ENCODE measurements at regions not wholly inside any gene's neighbourhood (a gene's known extent, or its start where the extent isn't known, plus 50 kb on each side); places are given as distances from the start of the nearest gene placed in this dataset.

DNA sequence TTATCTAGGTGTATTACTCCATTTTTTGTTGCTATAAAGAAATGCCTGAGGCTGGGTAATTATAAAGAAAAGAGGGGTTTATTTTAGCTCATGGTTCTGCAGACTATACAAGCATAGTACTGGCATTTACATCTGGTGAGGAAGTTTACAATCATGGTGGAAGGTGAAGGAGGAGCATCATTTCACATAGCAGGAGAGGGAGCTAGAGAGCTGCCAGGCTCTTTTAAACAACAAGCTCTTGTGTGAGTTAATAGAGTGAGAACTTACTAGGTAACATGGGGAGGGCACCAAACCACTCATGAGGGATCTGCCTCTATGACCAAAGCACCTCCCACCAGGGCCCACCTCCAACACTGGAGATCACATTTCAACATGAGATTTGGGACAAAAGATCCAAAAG, 221.7 kb upstream of the GPC6 start:
- Histone ChIP-seq H3K36me3 (ENCODE audit: low read depth, low read length) (no peaks in the 10 kb centered on the region), H2AFZ (ENCODE audit: low read length) (no peak overlapping the region), H3K9me2 (replicated peaks; ENCODE audit: low read length) (no peaks in the 10 kb centered on the region), H3K4me1 (ENCODE audit: insufficient read depth, low read length) (no peaks in the 10 kb centered on the region), H3K4me2 (ENCODE audit: low read length) (no peak overlapping the region), H4K20me1 (ENCODE audit: low read length) (no peaks in the 10 kb centered on the region), H3F3A (ENCODE audit: low read length, unreplicated experiment) (no peaks in the 10 kb centered on the region), H3K79me2 (ENCODE audit: low read length) (no peaks in the 10 kb centered on the region), H3K9me3 (ENCODE audit: low read length) (peaks cover 7% of the 10 kb centered on the region; the same call in 1 of the 2 replicates), H3K27ac (ENCODE audit: low read length) (no peak overlapping the region), H3K4me3 (ENCODE audit: low read length) (no peak overlapping the region), H3K9ac (ENCODE audit: low read length) (no peak overlapping the region), H3K27me3 (ENCODE audit: low read length) (no peaks in the 10 kb centered on the region)
- no TSS peak for BruUV-seq (replicated peaks)
- TF ChIP-seq EZH2 (IDR thresholded peaks at IDR 0.05; ENCODE audit: low read length, unreplicated experiment) = no peak
- TF ChIP-seq, protein P1, sequence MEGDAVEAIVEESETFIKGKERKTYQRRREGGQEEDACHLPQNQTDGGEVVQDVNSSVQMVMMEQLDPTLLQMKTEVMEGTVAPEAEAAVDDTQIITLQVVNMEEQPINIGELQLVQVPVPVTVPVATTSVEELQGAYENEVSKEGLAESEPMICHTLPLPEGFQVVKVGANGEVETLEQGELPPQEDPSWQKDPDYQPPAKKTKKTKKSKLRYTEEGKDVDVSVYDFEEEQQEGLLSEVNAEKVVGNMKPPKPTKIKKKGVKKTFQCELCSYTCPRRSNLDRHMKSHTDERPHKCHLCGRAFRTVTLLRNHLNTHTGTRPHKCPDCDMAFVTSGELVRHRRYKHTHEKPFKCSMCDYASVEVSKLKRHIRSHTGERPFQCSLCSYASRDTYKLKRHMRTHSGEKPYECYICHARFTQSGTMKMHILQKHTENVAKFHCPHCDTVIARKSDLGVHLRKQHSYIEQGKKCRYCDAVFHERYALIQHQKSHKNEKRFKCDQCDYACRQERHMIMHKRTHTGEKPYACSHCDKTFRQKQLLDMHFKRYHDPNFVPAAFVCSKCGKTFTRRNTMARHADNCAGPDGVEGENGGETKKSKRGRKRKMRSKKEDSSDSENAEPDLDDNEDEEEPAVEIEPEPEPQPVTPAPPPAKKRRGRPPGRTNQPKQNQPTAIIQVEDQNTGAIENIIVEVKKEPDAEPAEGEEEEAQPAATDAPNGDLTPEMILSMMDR (conservative IDR thresholded peaks at IDR 0.05; ENCODE audit: low read depth, low read length) = peak; percentile 21; the same call in 1 of the 2 replicates
- ATAC-seq (no peak), DNase-seq (no peak)
- intact Hi-C loops (cut with micrococcal nuclease) = no loop called here
- CTCF ChIA-PET = no interaction called here
- POLR2A ChIA-PET (ENCODE audit: unreplicated experiment) = no interaction called here

DNA sequence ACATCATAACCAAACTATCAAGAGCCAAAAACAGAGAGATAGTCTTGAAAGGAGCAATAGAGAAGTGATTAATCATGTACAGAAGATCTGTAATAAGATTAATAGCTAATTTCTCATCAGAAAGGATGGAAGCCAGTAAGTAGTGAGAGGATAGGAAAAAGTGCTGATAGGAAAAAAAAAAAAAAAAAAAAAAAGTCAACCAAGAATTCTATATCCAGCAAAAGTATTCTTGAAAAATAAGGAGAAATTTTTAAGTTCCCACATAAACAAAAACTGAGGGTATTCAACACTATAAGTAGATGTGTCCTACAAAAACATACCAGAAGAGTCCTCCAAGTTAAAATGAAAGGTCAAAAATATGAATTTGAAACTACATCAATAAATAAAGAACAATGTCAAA, 218.7 kb upstream of the GPC6 start:
- intact Hi-C loops (cut with micrococcal nuclease) = no loop called here
- ChIA-PET POLR2A (ENCODE audit: unreplicated experiment) (no interaction called here), CTCF (no interaction called here)
- DNase-seq (no peak), ATAC-seq (no peak)
- Histone ChIP-seq H3K36me3 (ENCODE audit: low read depth, low read length) (no peaks in the 10 kb centered on the region), H2AFZ (ENCODE audit: low read length) (no peak overlapping the region), H3K27ac (ENCODE audit: low read length) (no peak overlapping the region), H4K20me1 (ENCODE audit: low read length) (no peaks in the 10 kb centered on the region), H3K4me3 (ENCODE audit: low read length) (no peak overlapping the region), H3K9me2 (replicated peaks; ENCODE audit: low read length) (no peaks in the 10 kb centered on the region), H3K9ac (ENCODE audit: low read length) (no peak overlapping the region), H3K4me2 (ENCODE audit: low read length) (no peak overlapping the region), H3K79me2 (ENCODE audit: low read length) (no peaks in the 10 kb centered on the region), H3F3A (ENCODE audit: low read length, unreplicated experiment) (no peaks in the 10 kb centered on the region), H3K27me3 (ENCODE audit: low read length) (no peaks in the 10 kb centered on the region), H3K9me3 (ENCODE audit: low read length) (peaks cover 7% of the 10 kb centered on the region; the same call in 1 of the 2 replicates), H3K4me1 (ENCODE audit: insufficient read depth, low read length) (no peaks in the 10 kb centered on the region)
- TF ChIP-seq, protein P1 (conservative IDR thresholded peaks at IDR 0.05; ENCODE audit: low read depth, low read length) = no peak
- TF ChIP-seq EZH2 (IDR thresholded peaks at IDR 0.05; ENCODE audit: low read length, unreplicated experiment) (no peak), EZH2phosphoT487 (IDR thresholded peaks at IDR 0.05; ENCODE audit: borderline replicate concordance, low read length) (no peak)
- BruUV-seq (replicated peaks) = no TSS peak

GRCh38 chr13:93017493-93018112, 209.0 kb upstream of the GPC6 start:
- no peaks in the 10 kb centered on the region for H3F3A ChIP-seq (ENCODE audit: low read length, unreplicated experiment)
- no peaks in the 10 kb centered on the region for H3K9me2 ChIP-seq (replicated peaks; ENCODE audit: low read length)
- no peaks in the 10 kb centered on the region for H3K36me3 ChIP-seq (ENCODE audit: low read depth, low read length)
- BruUV-seq (replicated peaks) = no TSS peak
- H3K4me2 ChIP-seq (ENCODE audit: low read length) = no peak overlapping the region
- POLR2A ChIA-PET (ENCODE audit: unreplicated experiment) = no interaction called here
- no peak overlapping the region for H3K27ac ChIP-seq (ENCODE audit: low read length)
- no peak overlapping the region for H3K4me3 ChIP-seq (ENCODE audit: low read length)
- no peaks in the 10 kb centered on the region for H3K79me2 ChIP-seq (ENCODE audit: low read length)
- ATAC-seq = no peak
- no peaks in the 10 kb centered on the region for H4K20me1 ChIP-seq (ENCODE audit: low read length)
- no peak overlapping the region for H3K9ac ChIP-seq (ENCODE audit: low read length)
- intact Hi-C loops (cut with micrococcal nuclease) = no loop called here
- H3K9me3 ChIP-seq (ENCODE audit: low read length) = peaks cover 5% of the 10 kb centered on the region
- no peak for DNase-seq
- H3K4me1 ChIP-seq (ENCODE audit: insufficient read depth, low read length) = no peaks in the 10 kb centered on the region
- no peak overlapping the region for H2AFZ ChIP-seq (ENCODE audit: low read length)
- CTCF ChIA-PET = no interaction called here
- no peaks in the 10 kb centered on the region for H3K27me3 ChIP-seq (ENCODE audit: low read length)
- TF ChIP-seq EZH2phosphoT487 (IDR thresholded peaks at IDR 0.05; ENCODE audit: borderline replicate concordance, low read length) = no peak
- TF ChIP-seq, protein P1 (conservative IDR thresholded peaks at IDR 0.05; ENCODE audit: low read depth, low read length) = no peak
- TF ChIP-seq EZH2 (IDR thresholded peaks at IDR 0.05; ENCODE audit: low read length, unreplicated experiment) = no peak

All from PC-3 (cell line).